ENCODE measurements at regions not wholly inside any gene's neighbourhood (a gene's known extent, or its start where the extent isn't known, plus 50 kb on each side); places are given as distances from the start of the nearest gene placed in this dataset.

- TF ChIP-seq, protein P1, sequence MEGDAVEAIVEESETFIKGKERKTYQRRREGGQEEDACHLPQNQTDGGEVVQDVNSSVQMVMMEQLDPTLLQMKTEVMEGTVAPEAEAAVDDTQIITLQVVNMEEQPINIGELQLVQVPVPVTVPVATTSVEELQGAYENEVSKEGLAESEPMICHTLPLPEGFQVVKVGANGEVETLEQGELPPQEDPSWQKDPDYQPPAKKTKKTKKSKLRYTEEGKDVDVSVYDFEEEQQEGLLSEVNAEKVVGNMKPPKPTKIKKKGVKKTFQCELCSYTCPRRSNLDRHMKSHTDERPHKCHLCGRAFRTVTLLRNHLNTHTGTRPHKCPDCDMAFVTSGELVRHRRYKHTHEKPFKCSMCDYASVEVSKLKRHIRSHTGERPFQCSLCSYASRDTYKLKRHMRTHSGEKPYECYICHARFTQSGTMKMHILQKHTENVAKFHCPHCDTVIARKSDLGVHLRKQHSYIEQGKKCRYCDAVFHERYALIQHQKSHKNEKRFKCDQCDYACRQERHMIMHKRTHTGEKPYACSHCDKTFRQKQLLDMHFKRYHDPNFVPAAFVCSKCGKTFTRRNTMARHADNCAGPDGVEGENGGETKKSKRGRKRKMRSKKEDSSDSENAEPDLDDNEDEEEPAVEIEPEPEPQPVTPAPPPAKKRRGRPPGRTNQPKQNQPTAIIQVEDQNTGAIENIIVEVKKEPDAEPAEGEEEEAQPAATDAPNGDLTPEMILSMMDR (IDR thresholded peaks at IDR 0.05): no peak
- no peak for TF ChIP-seq EP300 (IDR thresholded peaks at IDR 0.05; ENCODE audit: low read depth)
- TF ChIP-seq POLR2A (IDR thresholded peaks at IDR 0.05): no peak
Observed at GRCh38 chr4:96753216-96753615, 913.3 kb downstream of the PDHA2 start.

All from transverse colon (tissue), 3 donors.